HL-60 (cell line): ENCODE measurements at regions not wholly inside any gene's neighbourhood (a gene's known extent, or its start where the extent isn't known, plus 50 kb on each side); places are given as distances from the start of the nearest gene placed in this dataset. TPM values are rescaled to one million over a fixed set of nuclear protein-coding genes. Genes with fewer than 3 reads are reported as not detected.

Experiments
- DNase-seq, 2 experiments: peaks; one replicate each; pipeline ENCODE4 v3.0.0-alpha.2; 2010 to 2020; ENCODE audit warnings: low read depth in 1 of 2, low spot score in 1 of 2
- H3K27ac ChIP-seq: fragments of 250-450 bp; sonication (Bioruptor Pico); replicated peaks from 2 replicates; pipeline ENCODE4 v1.5.1; 2020; ENCODE audit warnings: mild to moderate bottlenecking, moderate library complexity
- H3K27me3 ChIP-seq: fragments of 250-450 bp; sonication (Bioruptor Pico); 2 replicates; pipeline ENCODE4 v1.5.1; 2021; ENCODE audit warnings: mild to moderate bottlenecking, moderate library complexity; ENCODE audit not compliant: insufficient read depth, poor library complexity, severe bottlenecking
- H3K4me3 ChIP-seq: replicated peaks from 2 replicates; pipeline ENCODE4 v1.5.1; 2011; ENCODE audit warnings: mild to moderate bottlenecking, control low read depth, low read length; ENCODE audit not compliant: insufficient read depth
- GABPA ChIP-seq: IDR thresholded peaks from 2 replicates; pipeline ENCODE4 v1.6.1; 2012; ENCODE audit warnings: low read depth
- POLR2AphosphoS5 ChIP-seq: IDR thresholded peaks from 2 replicates; pipeline ENCODE4 v1.6.1; 2012; ENCODE audit warnings: low read depth
- REST ChIP-seq: IDR thresholded peaks from 2 replicates; pipeline ENCODE4 v1.6.1; 2012; ENCODE audit warnings: low read depth; ENCODE audit not compliant: insufficient replicate concordance
- SPI1 ChIP-seq: IDR thresholded peaks from 2 replicates; pipeline ENCODE4 v1.6.1; 2012; ENCODE audit warnings: low read depth, mild to moderate bottlenecking, borderline replicate concordance
- microRNA-seq: library from miRNA; unstranded; fragments of <30 nt; microRNA quantifications from one replicate; pipeline ENCODE4, GENCODE V29; 2018
- TF ChIP-seq, protein P1 (sequence below): IDR thresholded peaks from one replicate; pipeline ENCODE4 v1.5.1; 2011; ENCODE audit warnings: low read length, control low read depth, inconsistent platforms; ENCODE audit not compliant: insufficient read depth

DNA sequence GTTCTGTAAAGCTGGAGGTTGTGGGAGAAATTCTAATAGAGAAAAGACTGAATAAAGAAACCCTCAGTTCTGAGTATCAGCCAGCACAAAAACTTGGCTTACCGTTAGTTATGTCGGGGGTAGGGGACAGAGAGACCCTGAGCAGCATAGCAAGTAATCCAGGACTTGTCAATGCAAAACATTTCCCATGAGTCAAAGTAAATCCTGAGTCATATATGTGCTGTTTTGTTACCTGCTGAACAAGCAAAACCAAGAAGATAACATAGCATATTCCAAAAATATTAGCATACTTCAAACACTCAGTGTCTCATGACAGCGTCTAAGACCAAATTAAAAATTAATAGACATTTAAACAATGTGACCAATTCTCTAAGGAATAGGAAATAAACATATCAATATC, 75.1 kb upstream of the LUZP2 start:
- no peak for TF ChIP-seq REST
- TF ChIP-seq POLR2AphosphoS5 = no peak
- TF ChIP-seq, protein P1, sequence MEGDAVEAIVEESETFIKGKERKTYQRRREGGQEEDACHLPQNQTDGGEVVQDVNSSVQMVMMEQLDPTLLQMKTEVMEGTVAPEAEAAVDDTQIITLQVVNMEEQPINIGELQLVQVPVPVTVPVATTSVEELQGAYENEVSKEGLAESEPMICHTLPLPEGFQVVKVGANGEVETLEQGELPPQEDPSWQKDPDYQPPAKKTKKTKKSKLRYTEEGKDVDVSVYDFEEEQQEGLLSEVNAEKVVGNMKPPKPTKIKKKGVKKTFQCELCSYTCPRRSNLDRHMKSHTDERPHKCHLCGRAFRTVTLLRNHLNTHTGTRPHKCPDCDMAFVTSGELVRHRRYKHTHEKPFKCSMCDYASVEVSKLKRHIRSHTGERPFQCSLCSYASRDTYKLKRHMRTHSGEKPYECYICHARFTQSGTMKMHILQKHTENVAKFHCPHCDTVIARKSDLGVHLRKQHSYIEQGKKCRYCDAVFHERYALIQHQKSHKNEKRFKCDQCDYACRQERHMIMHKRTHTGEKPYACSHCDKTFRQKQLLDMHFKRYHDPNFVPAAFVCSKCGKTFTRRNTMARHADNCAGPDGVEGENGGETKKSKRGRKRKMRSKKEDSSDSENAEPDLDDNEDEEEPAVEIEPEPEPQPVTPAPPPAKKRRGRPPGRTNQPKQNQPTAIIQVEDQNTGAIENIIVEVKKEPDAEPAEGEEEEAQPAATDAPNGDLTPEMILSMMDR = no peak
- TF ChIP-seq GABPA = no peak
- TF ChIP-seq SPI1 = no peak
- H3K4me3 ChIP-seq = no peak overlapping the region
- DNase-seq = no peak
- H3K27me3 ChIP-seq = no peaks in the 10 kb centered on the region
- H3K27ac ChIP-seq = no peak overlapping the region

- H3K27ac ChIP-seq = no peak overlapping the region
- H3K4me3 ChIP-seq = no peak overlapping the region
- TF ChIP-seq REST (no peak), GABPA (no peak), POLR2AphosphoS5 (no peak), SPI1 (no peak)
- TF ChIP-seq, protein P1 = no peak
- no peaks in the 10 kb centered on the region for H3K27me3 ChIP-seq
- no peak for DNase-seq
Measured at GRCh38 chr11:24422376-24422775, 74.5 kb upstream of the LUZP2 start.

GRCh38 chr11:24437123-24437522, 59.7 kb upstream of the LUZP2 start:
- no peak for DNase-seq
- Histone ChIP-seq H3K27ac (no peak overlapping the region), H3K4me3 (no peak overlapping the region), H3K27me3 (no peaks in the 10 kb centered on the region)
- no peak for TF ChIP-seq GABPA
- TF ChIP-seq, protein P1 = no peak
- TF ChIP-seq REST = no peak
- TF ChIP-seq SPI1 = no peak
- TF ChIP-seq POLR2AphosphoS5 = no peak

Small RNA genes lying in the stretch of these regions (microRNA-seq; reads per million reads assigned to microRNA genes)
- not detected for gene MIR8054
